ENCODE measurements at regions not wholly inside any gene's neighbourhood (a gene's known extent, or its start where the extent isn't known, plus 50 kb on each side); places are given as distances from the start of the nearest gene placed in this dataset.

DNA sequence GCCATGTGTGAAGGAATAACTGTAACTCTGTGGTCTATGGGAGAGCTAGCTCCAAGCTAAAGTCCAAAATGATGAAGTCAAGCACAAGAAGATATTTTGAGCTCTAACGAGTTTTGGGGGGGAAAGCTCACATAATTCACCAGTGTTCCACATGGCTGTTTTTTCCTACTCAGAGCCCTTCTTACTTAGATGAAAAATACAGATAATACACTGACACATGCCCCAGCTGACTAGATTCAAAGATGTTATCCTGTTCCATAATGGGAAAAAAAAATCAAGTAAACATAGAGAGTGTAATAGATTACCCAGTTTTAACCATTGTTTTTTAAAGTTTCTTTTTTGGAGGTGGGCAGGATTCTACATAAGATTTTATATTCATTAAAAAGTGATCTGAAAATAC, 86.6 kb downstream of the PRLHR start:
- TF ChIP-seq, protein P1, sequence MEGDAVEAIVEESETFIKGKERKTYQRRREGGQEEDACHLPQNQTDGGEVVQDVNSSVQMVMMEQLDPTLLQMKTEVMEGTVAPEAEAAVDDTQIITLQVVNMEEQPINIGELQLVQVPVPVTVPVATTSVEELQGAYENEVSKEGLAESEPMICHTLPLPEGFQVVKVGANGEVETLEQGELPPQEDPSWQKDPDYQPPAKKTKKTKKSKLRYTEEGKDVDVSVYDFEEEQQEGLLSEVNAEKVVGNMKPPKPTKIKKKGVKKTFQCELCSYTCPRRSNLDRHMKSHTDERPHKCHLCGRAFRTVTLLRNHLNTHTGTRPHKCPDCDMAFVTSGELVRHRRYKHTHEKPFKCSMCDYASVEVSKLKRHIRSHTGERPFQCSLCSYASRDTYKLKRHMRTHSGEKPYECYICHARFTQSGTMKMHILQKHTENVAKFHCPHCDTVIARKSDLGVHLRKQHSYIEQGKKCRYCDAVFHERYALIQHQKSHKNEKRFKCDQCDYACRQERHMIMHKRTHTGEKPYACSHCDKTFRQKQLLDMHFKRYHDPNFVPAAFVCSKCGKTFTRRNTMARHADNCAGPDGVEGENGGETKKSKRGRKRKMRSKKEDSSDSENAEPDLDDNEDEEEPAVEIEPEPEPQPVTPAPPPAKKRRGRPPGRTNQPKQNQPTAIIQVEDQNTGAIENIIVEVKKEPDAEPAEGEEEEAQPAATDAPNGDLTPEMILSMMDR (conservative IDR thresholded peaks at IDR 0.05; ENCODE audit: low read depth, low read length), result no peak
- no peak for TF ChIP-seq EZH2 (IDR thresholded peaks at IDR 0.05; ENCODE audit: low read length, unreplicated experiment)

All from PC-3 (cell line).